CD14-positive monocyte (primary cell): ENCODE measurements at regions not wholly inside any gene's neighbourhood (a gene's known extent, or its start where the extent isn't known, plus 50 kb on each side); places are given as distances from the start of the nearest gene placed in this dataset.

Experiments used
- DNase-seq, 3 donors: peaks; one replicate each; pipeline ENCODE4 v3.0.0-alpha.2; 2011 to 2022
- H2AFZ ChIP-seq: 2 replicates; pipeline ENCODE4 v1.6.0; 2012; ENCODE audit warnings: mild to moderate bottlenecking, low read depth, low read length, inconsistent platforms; ENCODE audit not compliant: insufficient read depth, poor library complexity, severe bottlenecking
- H3K27ac ChIP-seq, 2 donors: 1 replicate in 1 of 2; 2 replicates in 1 of 2; pipeline ENCODE4 v1.5.1; 2012 to 2013; ENCODE audit warnings: low read length in 2 of 2, control low read depth in 1 of 2, inconsistent platforms in 1 of 2, low read depth in 1 of 2, mild to moderate bottlenecking in 1 of 2
- H3K27me3 ChIP-seq, 2 donors: one replicate each; pipeline versions ENCODE4 v1.6.0 to v1.6.1; 2011 to 2013; ENCODE audit warnings: low read length in 2 of 2; ENCODE audit not compliant: control insufficient read depth in 2 of 2, insufficient read depth in 2 of 2
- H3K36me3 ChIP-seq, 2 donors: replicated peaks in 1 of 2; 1 replicate in 1 of 2; 2 replicates in 1 of 2; pipeline versions ENCODE4 v1.5.1 to v1.6.1; 2012 to 2013; ENCODE audit warnings: low read length in 2 of 2, control low read depth in 1 of 2, inconsistent platforms in 1 of 2, mild to moderate bottlenecking in 1 of 2; ENCODE audit not compliant: insufficient read depth in 2 of 2, control insufficient read depth in 1 of 2
- H3K4me1 ChIP-seq, 2 donors: 1 replicate in 1 of 2; 2 replicates in 1 of 2; pipeline versions ENCODE4 v1.5.1 to v1.6.1; 2012 to 2013; ENCODE audit warnings: low read length in 2 of 2, control low read depth in 1 of 2, inconsistent platforms in 1 of 2, mild to moderate bottlenecking in 1 of 2, moderate library complexity in 1 of 2; ENCODE audit not compliant: insufficient read depth in 2 of 2, control insufficient read depth in 1 of 2
- H3K4me2 ChIP-seq: replicated peaks from 2 replicates; pipeline ENCODE3; 2012; ENCODE audit warnings: low read length, moderate library complexity, mild to moderate bottlenecking; ENCODE audit not compliant: poor library complexity, severe bottlenecking; ENCODE audit errors: extremely low read depth
- H3K4me3 ChIP-seq, 3 experiments: fragments of 200-600 bp in 1 of 3; sonication (generic) in 1 of 3; replicated peaks in 1 of 3; 1 replicate in 2 of 3; 2 replicates in 1 of 3; pipeline ENCODE4 v1.5.1; 2011 to 2013; ENCODE audit warnings: low read length in 3 of 3, mild to moderate bottlenecking in 3 of 3, control low read depth in 2 of 3, low read depth in 2 of 3, inconsistent platforms in 1 of 3, moderate library complexity in 1 of 3
- H3K79me2 ChIP-seq: 2 replicates; pipeline ENCODE4 v1.6.0; 2012; ENCODE audit warnings: mild to moderate bottlenecking, control low read depth, inconsistent platforms, low read length, moderate library complexity; ENCODE audit not compliant: insufficient read depth
- H3K9ac ChIP-seq: 2 replicates; pipeline ENCODE4 v1.6.0; 2017; ENCODE audit warnings: low read length, mild to moderate bottlenecking; ENCODE audit not compliant: insufficient read depth, poor library complexity, severe bottlenecking
- H3K9me3 ChIP-seq, 2 donors: replicated peaks in 1 of 2; 1 replicate in 1 of 2; 2 replicates in 1 of 2; pipeline versions ENCODE4 v1.5.1 to v1.6.1; 2012 to 2013; ENCODE audit warnings: low read length in 2 of 2, control low read depth in 1 of 2; ENCODE audit not compliant: control insufficient read depth in 1 of 2, insufficient read depth in 1 of 2
- H4K20me1 ChIP-seq: 2 replicates; pipeline ENCODE4 v1.6.0; 2012; ENCODE audit warnings: mild to moderate bottlenecking, low read length, control low read depth, moderate library complexity; ENCODE audit not compliant: insufficient read depth
- H3K27ac Mint-ChIP-seq, 7 donors: one replicate each; pipeline ENCODE4 v1.8.0; 2020; ENCODE audit warnings: mild to moderate bottlenecking in 7 of 7, mixed read lengths in 7 of 7, moderate library complexity in 6 of 7, inconsistent platforms in 2 of 7
- H3K27me3 Mint-ChIP-seq, 3 donors: one replicate each; pipeline ENCODE4 v1.8.0; 2021 to 2022; ENCODE audit warnings: low read depth in 3 of 3, mild to moderate bottlenecking in 3 of 3, mixed read lengths in 3 of 3, moderate library complexity in 3 of 3, inconsistent platforms in 1 of 3
- H3K36me3 Mint-ChIP-seq, 2 donors: one replicate each; pipeline ENCODE4 v1.8.0; 2020; ENCODE audit warnings: mixed read lengths in 2 of 2, inconsistent platforms in 1 of 2, mild to moderate bottlenecking in 1 of 2
- H3K4me1 Mint-ChIP-seq: one replicate; pipeline ENCODE4 v1.8.0; 2020; ENCODE audit warnings: mild to moderate bottlenecking, mixed read lengths
- H3K4me3 Mint-ChIP-seq, 2 donors: one replicate each; pipeline ENCODE4 v1.8.0; 2020; ENCODE audit warnings: mild to moderate bottlenecking in 2 of 2, mixed read lengths in 2 of 2, moderate library complexity in 1 of 2
- H3K9me3 Mint-ChIP-seq, 7 donors: one replicate each; pipeline ENCODE4 v1.8.0; 2020 to 2022; ENCODE audit warnings: mixed read lengths in 7 of 7, mild to moderate bottlenecking in 6 of 7, moderate library complexity in 6 of 7, inconsistent platforms in 2 of 7
- WGBS: methylation state at CpG from one replicate; pipeline ENCODE4 v1.1.5; 2013; ENCODE audit warnings: missing lambda C conversion rate; ENCODE audit not compliant: insufficient coverage; 5-methylcytosine and 5-hydroxymethylcytosine counted together
- intact Hi-C, 2 donors: fragments of 100-400 bp; cut with micrococcal nuclease; formaldehyde crosslinking; loops; one replicate each; pipeline versions ENCODE4 v1.15.0 to v1.15.1; 2023
- TF ChIP-seq, protein P1 (sequence below): fragments of 200-600 bp; IDR thresholded peaks from one replicate; pipeline ENCODE4 v1.8.0; 2022; ENCODE audit warnings: antibody characterized with exemption, mild to moderate bottlenecking

GRCh38 chr4:123731035-123731434 is 334.4 kb downstream of the SPRY1 start:
- intact Hi-C loops, result no loop called here
- Histone ChIP-seq H3K4me1 (no peaks in the 10 kb centered on the region), H3K27me3 (no peaks in the 10 kb centered on the region), H3K4me2 (no peak overlapping the region), H4K20me1 (no peaks in the 10 kb centered on the region), H3K4me3 (no peak overlapping the region), H3K9me3 (no peaks in the 10 kb centered on the region), H2AFZ (no peak overlapping the region), H3K36me3 (no peaks in the 10 kb centered on the region), H3K9ac (no peak overlapping the region), H3K27ac (no peak overlapping the region), H3K79me2 (no peaks in the 10 kb centered on the region)
- Mint-ChIP-seq H3K36me3 (no peaks in the 10 kb centered on the region), H3K4me1 (no peaks in the 10 kb centered on the region), H3K9me3 (peaks cover 0 to 4% (median 0%) of the 10 kb centered on the region in 7 donors), H3K27me3 (peaks cover 0 to 5% (median 2%) of the 10 kb centered on the region in 3 donors), H3K27ac (no peak overlapping the region), H3K4me3 (no peak overlapping the region)
- TF ChIP-seq, protein P1, sequence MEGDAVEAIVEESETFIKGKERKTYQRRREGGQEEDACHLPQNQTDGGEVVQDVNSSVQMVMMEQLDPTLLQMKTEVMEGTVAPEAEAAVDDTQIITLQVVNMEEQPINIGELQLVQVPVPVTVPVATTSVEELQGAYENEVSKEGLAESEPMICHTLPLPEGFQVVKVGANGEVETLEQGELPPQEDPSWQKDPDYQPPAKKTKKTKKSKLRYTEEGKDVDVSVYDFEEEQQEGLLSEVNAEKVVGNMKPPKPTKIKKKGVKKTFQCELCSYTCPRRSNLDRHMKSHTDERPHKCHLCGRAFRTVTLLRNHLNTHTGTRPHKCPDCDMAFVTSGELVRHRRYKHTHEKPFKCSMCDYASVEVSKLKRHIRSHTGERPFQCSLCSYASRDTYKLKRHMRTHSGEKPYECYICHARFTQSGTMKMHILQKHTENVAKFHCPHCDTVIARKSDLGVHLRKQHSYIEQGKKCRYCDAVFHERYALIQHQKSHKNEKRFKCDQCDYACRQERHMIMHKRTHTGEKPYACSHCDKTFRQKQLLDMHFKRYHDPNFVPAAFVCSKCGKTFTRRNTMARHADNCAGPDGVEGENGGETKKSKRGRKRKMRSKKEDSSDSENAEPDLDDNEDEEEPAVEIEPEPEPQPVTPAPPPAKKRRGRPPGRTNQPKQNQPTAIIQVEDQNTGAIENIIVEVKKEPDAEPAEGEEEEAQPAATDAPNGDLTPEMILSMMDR, result no peak
- no CpG with 5 or more reads among the region's 1 CpG for WGBS
- no peak for DNase-seq

DNA sequence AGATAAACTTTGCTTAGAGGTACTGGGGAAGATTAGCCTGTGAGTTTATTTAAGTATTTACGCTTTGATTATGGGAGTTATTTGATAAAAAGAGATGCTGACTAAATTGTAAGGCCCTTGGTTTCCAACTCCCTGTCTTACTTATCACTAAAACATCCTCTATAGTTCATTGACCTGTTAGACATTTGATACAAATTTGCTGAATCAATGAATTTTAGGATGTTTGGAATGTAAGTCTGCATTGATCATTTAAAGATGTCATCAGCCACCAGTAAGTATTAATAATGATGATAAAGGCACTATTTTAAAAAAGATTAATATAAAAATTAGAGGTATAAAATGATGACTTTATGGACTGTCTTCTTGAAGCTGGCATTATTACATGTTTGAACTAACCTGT is 340.6 kb downstream of the SPRY1 start:
- Histone ChIP-seq H3K79me2 (no peaks in the 10 kb centered on the region), H3K4me2 (no peak overlapping the region), H3K27me3 (no peaks in the 10 kb centered on the region), H3K27ac (no peak overlapping the region), H4K20me1 (no peaks in the 10 kb centered on the region), H3K9me3 (no peaks in the 10 kb centered on the region), H3K4me1 (peaks cover 0 to 6% of the 10 kb centered on the region in 2 donors), H3K4me3 (no peak overlapping the region), H3K36me3 (no peaks in the 10 kb centered on the region), H3K9ac (no peak overlapping the region), H2AFZ (no peak overlapping the region)
- intact Hi-C loops, result no loop called here
- TF ChIP-seq, protein P1, result no peak
- DNase-seq, result no peak
- Mint-ChIP-seq H3K9me3 (no peaks in the 10 kb centered on the region), H3K27me3 (peaks cover 0 to 2% (median under 1%) of the 10 kb centered on the region in 3 donors), H3K27ac (no peak overlapping the region), H3K4me1 (peaks cover 6% of the 10 kb centered on the region), H3K36me3 (no peaks in the 10 kb centered on the region), H3K4me3 (no peak overlapping the region)
- WGBS, result no CpG with 5 or more reads among the region's 1 CpG
